ENCODE measurements at regions not wholly inside any gene's neighbourhood (a gene's known extent, or its start where the extent isn't known, plus 50 kb on each side); places are given as distances from the start of the nearest gene placed in this dataset.

GRCh38 chr3:62997369-62997768, 122.2 kb upstream of the CADPS start:
- Histone ChIP-seq H3K23ac (ENCODE audit: insufficient read length) (no peak overlapping the region), H3K23me2 (ENCODE audit: low read depth, low read length) (no peaks in the 10 kb centered on the region), H2AFZ (ENCODE audit: low read length) (no peak overlapping the region), H3K9ac (replicated peaks in 1 of 4; ENCODE audit: extremely low read depth in 1 of 4, low read depth in 3 of 4, low read length in 3 of 4) (no peak overlapping the region), H2BK120ac (replicated peaks; ENCODE audit: low read depth, low read length) (no peak overlapping the region), H4K20me1 (replicated peaks in 1 of 2; ENCODE audit: control insufficient read depth in 1 of 2, insufficient read depth in 2 of 2, low read length in 2 of 2) (peaks cover 2 to 3% of the 10 kb centered on the region in 2 experiments), H2BK12ac (ENCODE audit: low read depth, low read length) (no peak overlapping the region), H4K8ac (ENCODE audit: extremely low read depth, insufficient read depth, low read length) (no peak overlapping the region), H3K79me2 (ENCODE audit: control insufficient read depth in 1 of 2, insufficient read depth in 2 of 2, low read length in 2 of 2) (no peaks in the 10 kb centered on the region), H3K18ac (ENCODE audit: extremely low read depth, low read length) (no peak overlapping the region), H3K27me3 (replicated peaks in 1 of 4; ENCODE audit: control insufficient read depth in 3 of 4, extremely low read depth in 1 of 4, insufficient read depth in 3 of 4, low read length in 3 of 4) (no peaks in the 10 kb centered on the region), H3K14ac (ENCODE audit: insufficient read length) (no peak overlapping the region), H3K56ac (replicated peaks; ENCODE audit: insufficient read length, low read depth, low read length) (no peak overlapping the region), H2BK20ac (ENCODE audit: low read length) (no peak overlapping the region), H3K4me1 (replicated peaks in 1 of 4; ENCODE audit: control insufficient read depth in 3 of 4, insufficient read depth in 4 of 4, low read length in 3 of 4) (peaks cover 2 to 11% (median 6%) of the 10 kb centered on the region in 4 experiments; a peak in 6 of 7 replicates), H2AK5ac (ENCODE audit: low read depth, low read length) (no peak overlapping the region), H3K36me3 (ENCODE audit: control insufficient read depth in 2 of 4, insufficient read depth in 4 of 4, low read length in 3 of 4) (peaks cover 0 to 25% (median 4%) of the 10 kb centered on the region in 4 experiments; a peak in 4 of 8 replicates), H4K91ac (replicated peaks; ENCODE audit: insufficient read length, low read length) (no peak overlapping the region), H3K4me2 (ENCODE audit: insufficient read depth in 1 of 2, low read depth in 2 of 2, low read length in 2 of 2) (no peak overlapping the region), H3K9me3 (ENCODE audit: insufficient read depth in 2 of 2, low read depth in 1 of 2, low read length in 1 of 2) (peaks cover 0 to 2% of the 10 kb centered on the region in 2 experiments; a peak in 1 of 4 replicates), H4K5ac (ENCODE audit: insufficient read length, low read depth, low read length) (no peak overlapping the region), H3K79me1 (ENCODE audit: low read depth, low read length) (no peaks in the 10 kb centered on the region), H3K4ac (replicated peaks; ENCODE audit: insufficient read length, low read depth, low read length) (no peak overlapping the region), H2BK15ac (ENCODE audit: low read length) (no peak overlapping the region), H2BK5ac (ENCODE audit: low read depth, low read length) (no peak overlapping the region), H3K27ac (ENCODE audit: low read depth, low read length) (no peak overlapping the region), H3K4me3 (ENCODE audit: extremely low read depth in 1 of 4, insufficient read depth in 2 of 4, low read depth in 3 of 4, low read length in 4 of 4) (no peak overlapping the region)
- DNase-seq (ENCODE audit: low read depth in 1 of 2, low spot score in 2 of 2) (no peak), FAIRE-seq (no peak)
- POLR2A ChIA-PET (ENCODE audit: partially characterized antibody) = interaction anchor here (3.0 kb wide), 1 partner anchor 10 kb away, joined by 9 read pairs; no protein-coding TSS in a partner anchor
- CTCF ChIA-PET (ENCODE audit: partially characterized antibody) = interaction anchor here (0.9 to 2.2 kb wide), 2 partner anchors 10 to 16 kb away, joined by 3 to 5 read pairs; no protein-coding TSS in a partner anchor
- 93% methylated on average over 2 of the region's 2 CpGs; no CpG with 5 or more reads in 1 of the 2 experiments for WGBS, 2 experiments (ENCODE audit: extremely low coverage in 1 of 2, insufficient coverage in 1 of 2, insufficient read length in 1 of 2, insufficient replicate concordance in 2 of 2, low coverage in 1 of 2, low lambda C conversion rate in 2 of 2, missing lambda C conversion rate in 1 of 2)
- TF ChIP-seq EP300 (IDR thresholded peaks at IDR 0.05; ENCODE audit: borderline replicate concordance in 1 of 2, low read depth in 2 of 2, low read length in 2 of 2) (no peak), KDM1A (IDR thresholded peaks at IDR 0.05; ENCODE audit: borderline replicate concordance, low read length) (no peak), HDAC2 (IDR thresholded peaks at IDR 0.05; ENCODE audit: borderline replicate concordance in 1 of 2, low read depth in 2 of 2, low read length in 2 of 2) (no peak), BACH1 (IDR thresholded peaks at IDR 0.05; ENCODE audit: low read length) (no peak), SAP30 (IDR thresholded peaks at IDR 0.05; ENCODE audit: insufficient read depth, insufficient replicate concordance, low read length) (no peak)
